ENCODE measurements at regions not wholly inside any gene's neighbourhood (a gene's known extent, or its start where the extent isn't known, plus 50 kb on each side); places are given as distances from the start of the nearest gene placed in this dataset.
"Not testable (repeated sequence)": the region's sequence is repeated elsewhere in the genome, so short reads cannot be mapped to it uniquely, and the experiment has no call there.

GRCh38 chr4:184280137-184280536 lies 62.5 kb upstream of the ENPP6 start:
- DNase-seq = no peak

GRCh38 chr4:184279496-184280061 lies 61.9 kb upstream of the ENPP6 start:
- no peak for DNase-seq

- not testable (repeated sequence) for DNase-seq
Measured at GRCh38 chr4:184277769-184278168, 60.1 kb upstream of the ENPP6 start.

DNA sequence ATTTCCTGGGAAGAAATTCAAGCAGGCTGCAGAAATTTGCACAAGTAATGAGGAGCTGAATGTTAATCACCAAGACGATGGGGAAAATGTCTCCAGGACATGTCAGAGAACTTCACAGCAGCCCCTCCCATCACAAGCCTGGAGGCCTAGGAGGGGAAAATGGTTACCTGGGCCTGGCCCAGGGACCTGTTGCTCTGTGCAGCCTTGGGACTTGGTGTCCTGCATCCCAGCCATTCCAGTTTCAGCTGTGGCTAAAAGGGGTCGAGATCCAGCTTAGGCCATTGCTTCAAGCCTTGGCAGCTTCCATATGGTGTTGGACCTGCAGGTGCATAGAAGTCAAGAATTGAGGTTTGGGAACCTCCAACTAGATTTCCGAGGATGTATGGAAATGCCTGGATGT lies 59.3 kb upstream of the ENPP6 start:
- DNase-seq = not testable (repeated sequence)

DNA sequence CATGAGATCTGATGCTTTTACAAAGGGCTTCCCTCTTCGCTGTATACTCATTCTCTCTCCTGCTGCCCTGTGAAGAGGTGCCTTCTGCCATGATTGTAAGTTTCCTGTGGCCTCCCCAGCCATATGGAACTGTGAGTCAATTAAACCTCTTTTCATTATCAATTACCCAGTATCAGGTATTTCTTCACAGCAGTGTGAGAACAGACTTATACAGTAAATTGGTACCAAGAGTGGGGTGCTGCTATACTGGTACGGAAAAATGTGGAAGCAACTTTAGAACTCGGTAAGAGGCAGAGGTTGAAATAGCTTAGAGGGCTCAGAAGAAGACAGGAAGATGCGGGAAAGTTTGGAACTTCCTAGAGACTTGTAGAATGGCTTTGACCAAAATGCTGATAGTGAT lies 58.7 kb upstream of the ENPP6 start:
- not testable (repeated sequence) for DNase-seq

- no peak for DNase-seq
Measured at GRCh38 chr4:184275766-184276165, 58.1 kb upstream of the ENPP6 start.

- no peak for DNase-seq
Measured at GRCh38 chr4:184274286-184274951, 56.7 kb upstream of the ENPP6 start.

DNA sequence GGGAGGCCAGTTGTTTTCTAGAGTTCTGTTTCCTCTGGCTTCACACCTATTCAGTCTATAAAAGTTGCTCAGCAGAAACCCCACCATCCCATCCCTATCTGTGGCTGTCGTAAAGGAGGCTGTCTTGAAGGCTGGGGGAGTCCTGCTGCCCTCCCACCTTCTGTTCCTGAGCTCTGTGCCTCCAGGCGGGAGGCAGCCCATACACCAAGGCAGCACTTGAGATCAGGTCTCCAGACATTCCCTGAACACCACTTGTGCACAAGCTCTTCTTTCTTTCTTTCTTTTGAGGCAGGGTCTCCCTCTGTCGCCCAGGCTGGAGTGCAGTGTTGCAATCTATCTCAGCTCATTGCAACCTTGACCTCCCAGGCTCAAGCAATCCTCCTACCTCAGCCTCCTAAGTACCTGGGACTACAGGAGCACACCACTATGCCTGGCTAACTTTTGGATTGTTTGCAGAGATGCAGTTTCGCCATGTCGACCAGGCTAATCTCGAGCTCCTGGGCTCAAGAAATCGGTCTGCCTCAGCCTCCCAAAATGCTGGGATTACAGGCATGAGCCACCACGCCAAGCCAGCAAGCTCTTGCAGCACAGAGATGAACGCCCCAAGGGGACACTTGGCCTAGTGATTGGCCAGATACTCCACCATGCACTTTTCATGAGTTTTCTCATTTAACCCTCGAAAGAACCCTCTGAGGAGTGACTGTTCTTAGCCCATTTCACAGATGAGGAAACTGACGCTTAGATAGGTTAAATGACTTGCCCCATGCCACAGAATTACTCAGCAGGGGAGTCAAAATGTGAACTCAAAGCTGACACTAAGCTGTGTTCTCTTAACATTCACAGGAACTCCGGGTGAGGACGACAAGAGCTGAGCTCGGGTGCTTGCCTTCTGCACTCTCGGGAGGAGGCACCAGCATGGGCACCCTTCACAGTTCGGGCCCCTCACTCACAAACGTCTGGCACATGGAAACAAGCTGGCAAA lies 55.8 kb upstream of the ENPP6 start:
- DNase-seq = no peak

GRCh38 chr4:184270808-184271413 lies 53.2 kb upstream of the ENPP6 start:
- DNase-seq = no peak

GRCh38 chr4:184269879-184270430 lies 52.3 kb upstream of the ENPP6 start:
- no peak for DNase-seq

DNA sequence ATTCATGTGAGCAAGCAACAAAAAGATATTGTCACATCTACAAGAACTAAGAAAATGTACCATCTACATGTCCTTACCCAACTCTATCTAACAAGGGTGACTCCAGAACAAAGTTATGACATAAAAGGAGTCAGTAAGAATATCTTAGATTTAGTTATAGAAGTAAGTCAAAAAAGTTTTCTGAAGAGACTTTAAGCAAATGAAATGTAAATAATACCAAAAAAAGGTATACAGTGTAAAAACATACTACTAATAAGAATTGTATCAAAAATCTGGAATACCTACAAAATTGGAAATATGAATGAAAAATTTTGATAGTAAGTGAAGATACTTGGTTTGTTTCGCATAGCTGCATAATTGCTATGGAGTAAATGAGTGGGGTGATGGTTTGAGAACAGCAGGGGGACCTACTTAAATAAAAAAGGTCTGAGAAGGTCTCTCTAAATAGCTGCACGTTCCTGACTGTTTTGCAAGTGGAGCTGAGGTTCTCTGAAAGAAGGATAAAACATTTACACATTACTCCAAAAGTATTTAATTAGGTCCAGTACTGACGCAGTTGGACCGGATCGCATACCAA lies 51.0 kb upstream of the ENPP6 start:
- DNase-seq = no peak

DNA sequence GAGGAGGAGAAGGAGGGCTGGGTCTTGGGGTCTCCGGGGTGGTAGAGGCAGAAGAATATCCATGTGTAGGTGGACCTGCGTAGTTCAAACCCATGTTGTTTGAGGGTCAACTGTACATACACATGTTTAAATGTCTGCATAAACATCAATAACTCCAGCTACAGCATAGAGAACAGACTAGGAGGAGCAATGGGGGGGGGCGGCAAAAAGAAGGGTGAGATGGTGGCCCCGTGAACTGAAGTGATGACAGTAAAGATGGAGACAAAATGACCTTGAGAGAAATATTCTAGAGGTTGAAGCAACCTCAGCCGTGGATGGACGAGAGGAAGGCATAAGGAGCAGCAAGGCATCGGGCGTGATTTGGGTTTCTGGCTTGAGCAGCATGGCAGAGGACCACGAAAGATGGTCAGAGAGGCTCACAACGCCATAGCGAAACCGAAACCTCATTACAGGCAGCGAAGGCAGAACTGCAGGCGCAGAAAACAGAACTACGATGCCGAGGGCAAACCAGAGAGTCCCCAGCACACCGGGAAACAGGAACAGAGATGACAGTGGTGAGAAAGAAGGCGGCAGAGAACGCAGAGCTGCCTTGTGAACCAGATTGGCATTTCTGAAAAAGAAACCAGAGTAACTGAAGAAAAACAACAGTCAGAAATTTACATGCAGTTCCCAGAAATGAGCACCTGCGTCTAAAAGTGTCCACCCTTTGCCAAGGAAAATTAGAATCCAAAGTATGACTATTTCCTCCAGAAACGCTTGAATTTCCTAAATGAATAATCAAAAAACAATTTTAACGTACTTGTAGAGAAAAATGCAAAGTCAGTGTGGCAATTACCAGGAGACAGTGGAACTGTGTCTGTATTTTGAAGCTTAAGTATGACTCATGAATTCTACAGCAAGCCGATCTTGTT lies 50.3 kb upstream of the ENPP6 start:
- DNase-seq = no peak
